Keratinocyte (primary cell): ENCODE measurements at regions not wholly inside any gene's neighbourhood (a gene's known extent, or its start where the extent isn't known, plus 50 kb on each side); places are given as distances from the start of the nearest gene placed in this dataset.

Experiments used
- CTCF ChIP-seq, 3 experiments: IDR thresholded peaks in 1 of 3; conservative IDR thresholded peaks in 1 of 3; optimal IDR thresholded peaks in 1 of 3; 2 replicates in 2 of 3; 3 replicates in 1 of 3; pipeline versions ENCODE3 to v1.5.1; 2011; ENCODE audit warnings: low read length in 3 of 3, mild to moderate bottlenecking in 3 of 3, moderate library complexity in 2 of 3, control low read depth in 1 of 3, inconsistent platforms in 1 of 3; ENCODE audit not compliant: insufficient read depth in 2 of 3; ENCODE audit errors: extremely low read depth in 1 of 3
- EZH2 ChIP-seq: IDR thresholded peaks from one replicate; pipeline ENCODE4 v1.6.1; 2012; ENCODE audit warnings: inconsistent platforms, mild to moderate bottlenecking, low read length, moderate library complexity

- TF ChIP-seq CTCF (optimal IDR thresholded peaks at IDR 0.05 in 1 of 3, IDR thresholded peaks at IDR 0.05 in 1 of 3, conservative IDR thresholded peaks at IDR 0.05 in 1 of 3; ENCODE audit: extremely low read depth in 1 of 3, insufficient read depth in 2 of 3, low read length in 3 of 3) (no peak), EZH2 (no peak)
These were observed 67.7 kb upstream of the TMEM72 start for GRCh38 chr10:44843484-44843883.
